ENCODE measurements at regions not wholly inside any gene's neighbourhood (a gene's known extent, or its start where the extent isn't known, plus 50 kb on each side); places are given as distances from the start of the nearest gene placed in this dataset.

DNA sequence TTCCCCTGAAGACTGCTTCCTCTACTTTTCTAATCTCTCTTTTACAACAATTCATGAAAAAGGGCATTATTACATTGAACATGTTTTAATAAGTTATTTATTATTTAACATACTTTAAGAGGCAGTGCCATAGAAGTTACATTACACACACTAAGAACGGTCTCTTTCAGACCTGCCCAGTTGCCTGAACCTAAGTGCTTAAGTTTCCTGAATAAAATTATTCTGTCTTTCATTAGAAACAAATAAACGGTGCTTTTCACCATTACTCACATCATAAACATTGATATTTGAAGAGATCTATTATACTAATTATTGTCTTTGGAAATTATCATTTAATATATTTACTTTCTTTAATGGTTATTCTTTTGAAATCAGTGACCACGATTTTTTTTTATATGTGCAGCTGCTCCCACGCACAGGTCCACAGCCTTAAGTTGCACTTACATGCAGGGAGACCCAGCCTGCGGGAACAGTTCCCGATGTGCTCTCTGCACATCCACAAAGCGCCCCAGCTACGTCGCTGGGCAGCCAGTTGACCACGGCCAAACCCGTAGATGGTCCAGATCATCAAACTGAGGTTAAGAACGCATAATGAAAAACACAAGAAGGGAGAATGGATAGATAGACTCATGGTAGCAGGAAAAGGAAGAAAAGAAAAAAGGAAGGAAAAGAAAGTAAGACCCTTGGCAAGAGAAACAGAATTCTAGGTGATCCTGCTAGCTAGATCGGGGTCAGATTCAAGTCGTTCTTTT, 437.0 kb upstream of the MGMT start:
- no peak for TF ChIP-seq CTCF (IDR thresholded peaks at IDR 0.05; ENCODE audit: low read depth, low read length, missing control alignments)
- H3K4me3 ChIP-seq (replicated peaks; ENCODE audit: low read depth, low read length): no peak overlapping the region
- DNase-seq (ENCODE audit: extremely low read depth, low read depth): no peak

GRCh38 chr10:129030603-129030895, 436.5 kb upstream of the MGMT start:
- TF ChIP-seq CTCF (IDR thresholded peaks at IDR 0.05; ENCODE audit: low read depth, low read length, missing control alignments): no peak
- no peak for DNase-seq (ENCODE audit: extremely low read depth, low read depth)
- no peak overlapping the region for H3K4me3 ChIP-seq (replicated peaks; ENCODE audit: low read depth, low read length)

- TF ChIP-seq CTCF (IDR thresholded peaks at IDR 0.05; ENCODE audit: low read depth, low read length, missing control alignments): peak; percentile 27
- H3K4me3 ChIP-seq (replicated peaks; ENCODE audit: low read depth, low read length): no peak overlapping the region
- no peak for DNase-seq (ENCODE audit: extremely low read depth, low read depth)
Observed at GRCh38 chr10:129030996-129031843, 435.8 kb upstream of the MGMT start.

- DNase-seq (ENCODE audit: extremely low read depth, low read depth): no peak
- no peak overlapping the region for H3K4me3 ChIP-seq (replicated peaks; ENCODE audit: low read depth, low read length)
- TF ChIP-seq CTCF (IDR thresholded peaks at IDR 0.05; ENCODE audit: low read depth, low read length, missing control alignments): no peak
Observed at GRCh38 chr10:129031844-129032150, 435.2 kb upstream of the MGMT start.

DNA sequence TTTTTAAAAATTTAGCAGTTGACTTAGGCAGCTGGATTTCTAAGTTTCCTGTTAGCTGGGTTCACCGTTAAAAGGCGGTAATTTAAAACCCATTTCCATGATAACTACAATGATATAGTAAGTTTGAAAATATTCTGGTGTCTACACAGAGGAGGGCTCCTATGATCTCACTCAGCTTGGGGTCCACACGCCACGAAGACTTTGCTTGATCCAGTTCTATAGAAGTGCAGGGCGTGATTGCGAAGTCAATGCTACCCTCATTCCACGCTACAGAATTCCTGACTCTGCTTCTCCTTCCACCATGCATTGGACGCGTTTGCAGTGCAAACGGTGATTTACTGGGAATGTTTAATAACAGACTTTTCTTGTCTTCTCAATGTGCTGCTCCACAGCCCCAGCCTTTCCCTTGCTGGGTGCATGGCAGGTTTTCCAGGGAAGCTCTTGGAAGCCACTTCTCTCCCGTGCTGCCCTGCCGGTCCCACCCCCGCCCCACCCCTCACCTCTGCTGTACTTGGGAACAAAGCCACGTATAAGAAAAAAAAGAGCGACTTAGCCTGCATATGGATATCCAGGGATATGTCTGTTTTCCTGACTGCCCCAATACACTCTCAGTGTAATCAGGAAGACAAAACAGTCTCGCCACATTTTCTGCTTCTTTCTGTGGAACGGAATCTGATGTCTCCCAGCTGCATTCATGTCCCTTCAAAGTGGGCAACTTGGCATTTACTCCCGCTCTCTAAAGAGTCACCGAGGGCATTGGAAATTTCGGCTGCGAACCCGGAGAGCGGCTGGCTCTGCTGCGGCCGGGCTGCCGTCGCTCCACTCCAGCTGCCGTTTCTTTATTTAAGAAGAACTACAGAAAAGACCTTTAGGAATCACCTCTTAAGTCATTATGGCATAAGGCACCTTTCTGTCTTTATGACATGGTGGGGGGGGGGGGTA, 434.4 kb upstream of the MGMT start:
- TF ChIP-seq CTCF (IDR thresholded peaks at IDR 0.05; ENCODE audit: low read depth, low read length, missing control alignments): no peak
- no peak overlapping the region for H3K4me3 ChIP-seq (replicated peaks; ENCODE audit: low read depth, low read length)
- DNase-seq (ENCODE audit: extremely low read depth, low read depth): no peak

GRCh38 chr10:129033340-129033739, 433.7 kb upstream of the MGMT start:
- DNase-seq (ENCODE audit: extremely low read depth, low read depth): no peak
- no peak overlapping the region for H3K4me3 ChIP-seq (replicated peaks; ENCODE audit: low read depth, low read length)
- no peak for TF ChIP-seq CTCF (IDR thresholded peaks at IDR 0.05; ENCODE audit: low read depth, low read length, missing control alignments)

Data from HFF-Myc (cell line).